OCI-LY1 (cell line): ENCODE measurements at regions not wholly inside any gene's neighbourhood (a gene's known extent, or its start where the extent isn't known, plus 50 kb on each side); places are given as distances from the start of the nearest gene placed in this dataset.

Experiments
- H2AFZ ChIP-seq: fragments of 200-600 bp; sonication (generic), shearing (Covaris generic); 2 replicates; pipeline ENCODE4 v1.6.0; 2014; ENCODE audit warnings: antibody characterized with exemption, mild to moderate bottlenecking, low read length
- H3F3A ChIP-seq: fragments of 200-600 bp; sonication (generic), shearing (Covaris generic); 2 replicates; pipeline ENCODE4 v1.6.0; 2014; ENCODE audit warnings: mild to moderate bottlenecking, antibody characterized with exemption, low read length, moderate library complexity; ENCODE audit not compliant: insufficient read depth
- H3K27ac ChIP-seq: fragments of 200-600 bp; sonication (generic); 2 replicates; pipeline ENCODE4 v1.5.1; 2014; ENCODE audit warnings: low read length, mixed run types, mild to moderate bottlenecking, low read depth; ENCODE audit not compliant: poor library complexity, severe bottlenecking
- H3K27me3 ChIP-seq: fragments of 200-600 bp; sonication (generic); 2 replicates; pipeline ENCODE4 v1.6.0; 2014; ENCODE audit warnings: antibody characterized with exemption, mild to moderate bottlenecking, low read length, moderate library complexity; ENCODE audit not compliant: insufficient read depth
- H3K36me3 ChIP-seq: fragments of 200-600 bp; sonication (generic); 2 replicates; pipeline ENCODE4 v1.6.1; 2014; ENCODE audit warnings: mild to moderate bottlenecking, antibody characterized with exemption, low read length, moderate library complexity, mixed read lengths; ENCODE audit not compliant: insufficient read depth
- H3K4me1 ChIP-seq: fragments of 200-600 bp; sonication (generic); 2 replicates; pipeline ENCODE4 v1.5.1; 2014; ENCODE audit warnings: mild to moderate bottlenecking, low read length, moderate library complexity; ENCODE audit not compliant: insufficient read depth, severe bottlenecking
- H3K4me2 ChIP-seq: fragments of 200-600 bp; sonication (generic), shearing (Covaris generic); 2 replicates; pipeline ENCODE4 v1.6.1; 2014; ENCODE audit warnings: low read length
- H3K4me3 ChIP-seq: fragments of 200-600 bp; sonication (generic); 2 replicates; pipeline ENCODE4 v1.5.1; 2014; ENCODE audit warnings: low read length, low read depth, mild to moderate bottlenecking, mixed read lengths; ENCODE audit not compliant: poor library complexity, severe bottlenecking
- H3K79me2 ChIP-seq: fragments of 200-600 bp; shearing (Covaris generic); 2 replicates; pipeline ENCODE4 v1.6.1; 2016; ENCODE audit warnings: mixed run types, low read length, mixed read lengths; ENCODE audit not compliant: insufficient read depth
- H3K9ac ChIP-seq: fragments of 200-600 bp; sonication (generic), shearing (Covaris generic); 2 replicates; pipeline ENCODE4 v1.6.1; 2014; ENCODE audit warnings: mild to moderate bottlenecking, low read length, mixed read lengths
- H3K9me2 ChIP-seq: fragments of 200-600 bp; sonication (generic), shearing (Covaris generic); 2 replicates; pipeline ENCODE4 v1.6.1; 2014; ENCODE audit warnings: low read depth, mild to moderate bottlenecking, low read length, mixed read lengths
- H3K9me3 ChIP-seq: fragments of 200-600 bp; shearing (Covaris generic); 2 replicates; pipeline ENCODE4 v1.6.1; 2014; ENCODE audit warnings: low read length, mixed read lengths
- H4K20me1 ChIP-seq: fragments of 200-600 bp; sonication (generic), shearing (Covaris generic); 2 replicates; pipeline ENCODE4 v1.6.0; 2016; ENCODE audit warnings: mild to moderate bottlenecking, low read length; ENCODE audit not compliant: insufficient read depth
- CTCF ChIP-seq: fragments of 200-600 bp; sonication (generic), shearing (Covaris generic); IDR thresholded peaks from 2 replicates; pipeline ENCODE4 v1.5.1; 2017; ENCODE audit warnings: mild to moderate bottlenecking, antibody characterized with exemption, low read length, moderate library complexity, mixed read lengths
- EZH2 ChIP-seq: fragments of 200-600 bp; sonication (generic), shearing (Covaris generic); IDR thresholded peaks from 2 replicates; pipeline ENCODE4 v1.8.0; 2017; ENCODE audit warnings: borderline replicate concordance, mixed run types, mild to moderate bottlenecking, antibody characterized with exemption, low read length, moderate library complexity, mixed read lengths

- H3K4me1 ChIP-seq: no peaks in the 10 kb centered on the region
- no peaks in the 10 kb centered on the region; the same call in 1 of the 2 replicates for H3K27me3 ChIP-seq
- H3K4me3 ChIP-seq: no peak overlapping the region
- no peak overlapping the region for H3K4me2 ChIP-seq
- H3K27ac ChIP-seq: no peak overlapping the region
- H3K9me2 ChIP-seq: no peaks in the 10 kb centered on the region
- TF ChIP-seq CTCF (no peak), EZH2 (no peak)
- H3K79me2 ChIP-seq: no peaks in the 10 kb centered on the region
- no peaks in the 10 kb centered on the region for H4K20me1 ChIP-seq
- H3K36me3 ChIP-seq: no peaks in the 10 kb centered on the region
- no peaks in the 10 kb centered on the region for H3F3A ChIP-seq
- H3K9me3 ChIP-seq: no peaks in the 10 kb centered on the region
- no peak overlapping the region for H2AFZ ChIP-seq
- H3K9ac ChIP-seq: no peak overlapping the region
These were observed 740.1 kb downstream of the QKI start for GRCh38 chr6:164154588-164154987.

GRCh38 chr6:164152611-164153010 is 738.1 kb downstream of the QKI start:
- no peaks in the 10 kb centered on the region for H3K9me3 ChIP-seq
- no peaks in the 10 kb centered on the region for H4K20me1 ChIP-seq
- no peaks in the 10 kb centered on the region for H3K79me2 ChIP-seq
- no peak overlapping the region for H3K4me2 ChIP-seq
- H3K27me3 ChIP-seq: no peaks in the 10 kb centered on the region; the same call in 1 of the 2 replicates
- H3K9ac ChIP-seq: no peak overlapping the region
- no peaks in the 10 kb centered on the region for H3F3A ChIP-seq
- no peaks in the 10 kb centered on the region for H3K9me2 ChIP-seq
- no peak overlapping the region for H3K27ac ChIP-seq
- no peak overlapping the region for H2AFZ ChIP-seq
- no peak for TF ChIP-seq CTCF
- no peak for TF ChIP-seq EZH2
- H3K4me3 ChIP-seq: no peak overlapping the region
- no peaks in the 10 kb centered on the region for H3K36me3 ChIP-seq
- no peaks in the 10 kb centered on the region for H3K4me1 ChIP-seq

DNA sequence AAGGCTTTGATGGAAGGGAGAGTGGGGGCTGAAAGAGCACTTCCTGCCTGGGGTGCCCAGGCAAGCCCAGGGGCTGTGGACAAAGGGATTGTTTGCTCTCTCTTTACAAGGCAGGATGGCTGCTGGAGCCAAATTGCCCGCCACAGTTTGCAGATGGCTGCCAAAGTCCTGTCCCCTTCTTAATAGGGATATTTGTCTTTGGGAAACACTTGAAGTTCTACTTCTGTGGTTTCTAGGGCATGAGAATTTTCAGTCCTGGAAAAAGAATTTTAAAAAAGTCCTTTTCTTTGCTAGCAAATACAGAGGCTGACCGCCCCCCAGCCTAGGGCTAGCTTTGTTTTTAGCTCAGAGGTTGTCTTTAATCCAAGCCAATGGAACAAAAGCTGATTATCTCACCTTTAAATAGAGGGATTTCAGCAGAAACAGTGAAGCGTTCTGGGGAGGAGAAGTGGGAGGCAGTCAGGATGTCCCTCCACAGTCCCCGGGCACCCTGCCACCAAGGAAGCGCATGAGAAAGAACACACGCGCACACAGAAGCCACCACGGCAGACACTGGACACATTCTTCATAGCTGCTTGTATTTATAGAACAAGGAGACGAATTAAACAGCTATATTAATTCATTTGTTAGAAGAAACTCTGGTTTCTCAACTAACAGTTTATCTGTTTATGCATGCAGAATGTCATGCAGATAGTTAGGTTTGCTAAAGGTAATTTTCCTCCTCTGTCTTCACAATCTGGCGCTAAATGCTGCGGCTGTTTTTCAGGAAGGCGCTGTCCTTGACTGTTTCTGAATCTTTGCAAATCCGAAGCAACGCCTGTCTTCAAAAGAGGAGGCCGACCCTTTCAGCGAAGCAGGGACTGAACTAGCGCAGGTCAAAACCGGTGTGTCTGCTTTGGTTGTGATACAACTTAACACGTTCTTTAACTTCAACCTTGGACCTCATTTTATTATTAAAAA is 736.9 kb downstream of the QKI start:
- no peaks in the 10 kb centered on the region for H3K4me1 ChIP-seq
- H3K4me3 ChIP-seq: no peak overlapping the region
- H3K79me2 ChIP-seq: no peaks in the 10 kb centered on the region
- no peak overlapping the region for H3K4me2 ChIP-seq
- no peaks in the 10 kb centered on the region for H3K36me3 ChIP-seq
- H3F3A ChIP-seq: no peaks in the 10 kb centered on the region
- no peak for TF ChIP-seq EZH2
- no peak for TF ChIP-seq CTCF
- no peaks in the 10 kb centered on the region for H3K9me3 ChIP-seq
- H3K9me2 ChIP-seq: no peaks in the 10 kb centered on the region
- no peak overlapping the region for H3K9ac ChIP-seq
- no peaks in the 10 kb centered on the region; the same call in 1 of the 2 replicates for H3K27me3 ChIP-seq
- H4K20me1 ChIP-seq: no peaks in the 10 kb centered on the region
- no peak overlapping the region for H2AFZ ChIP-seq
- no peak overlapping the region for H3K27ac ChIP-seq
